H1 (cell line): ENCODE measurements at regions not wholly inside any gene's neighbourhood (a gene's known extent, or its start where the extent isn't known, plus 50 kb on each side); places are given as distances from the start of the nearest gene placed in this dataset.
A peak's percentile ranks its signal among the peaks of the same experiment; 100 is the strongest.

Experiments used
- CTCF ChIA-PET: fragments of 300-600 bp; sonication (Branson Sonifier 250); formaldehyde crosslinking; loops from one replicate; lab custom pipeline; 2021; ENCODE audit not compliant: partially characterized antibody; lab: Charles Lee
- POLR2A ChIA-PET: fragments of 300-600 bp; sonication (Branson Sonifier 250); formaldehyde crosslinking; loops from one replicate; lab custom pipeline; 2021; ENCODE audit warnings: inconsistent platforms; ENCODE audit not compliant: partially characterized antibody; lab: Charles Lee
- DNase-seq, 2 experiments: peaks; one replicate each; pipeline versions ENCODE4 v3.0.0 to v3.0.0-alpha.2; 2010 to 2022; ENCODE audit warnings: low spot score in 2 of 2, low read depth in 1 of 2, mixed read lengths in 1 of 2
- FAIRE-seq: peaks from 2 replicates; lab custom pipeline; 2011; peaks lifted over from hg19 to GRCh38; lab: Jason Lieb, UNC
- H2AFZ ChIP-seq: 2 replicates; pipeline ENCODE4 v1.8.1; 2012; ENCODE audit warnings: low read length, inconsistent platforms
- H2AK5ac ChIP-seq: 2 replicates; pipeline ENCODE4 v1.6.1; 2013; ENCODE audit warnings: low read depth, low read length
- H2BK120ac ChIP-seq: replicated peaks from 2 replicates; pipeline ENCODE3; 2013; ENCODE audit warnings: low read depth, low read length, inconsistent platforms
- H2BK12ac ChIP-seq: 2 replicates; pipeline ENCODE4 v1.6.1; 2013; ENCODE audit warnings: low read depth, low read length
- H2BK15ac ChIP-seq: 2 replicates; pipeline ENCODE4 v1.6.1; 2013; ENCODE audit warnings: low read length
- H2BK20ac ChIP-seq: 2 replicates; pipeline ENCODE4 v1.6.1; 2013; ENCODE audit warnings: low read length
- H2BK5ac ChIP-seq: 2 replicates; pipeline ENCODE4 v1.6.1; 2013; ENCODE audit warnings: low read depth, low read length
- H3K14ac ChIP-seq: 2 replicates; pipeline ENCODE4 v1.6.1; 2013; ENCODE audit warnings: inconsistent platforms; ENCODE audit not compliant: insufficient read length
- H3K18ac ChIP-seq: 2 replicates; pipeline ENCODE4 v1.6.1; 2013; ENCODE audit warnings: low read length; ENCODE audit errors: extremely low read depth
- H3K23ac ChIP-seq: 2 replicates; pipeline ENCODE4 v1.6.1; 2013; ENCODE audit warnings: inconsistent platforms; ENCODE audit not compliant: insufficient read length
- H3K23me2 ChIP-seq: 2 replicates; pipeline ENCODE4 v1.6.1; 2013; ENCODE audit warnings: low read depth, low read length
- H3K27ac ChIP-seq: 2 replicates; pipeline ENCODE4 v1.6.1; 2011; ENCODE audit warnings: low read depth, low read length, inconsistent platforms
- H3K27me3 ChIP-seq, 4 experiments: replicated peaks in 1 of 4; 1 replicate in 1 of 4; 2 replicates in 3 of 4; pipeline versions ENCODE4 v1.6.1 to v1.8.1; 2011 to 2013; ENCODE audit warnings: low read length in 3 of 4, mild to moderate bottlenecking in 3 of 4, inconsistent platforms in 2 of 4, mixed read lengths in 2 of 4, moderate library complexity in 1 of 4; ENCODE audit not compliant: control insufficient read depth in 3 of 4, insufficient read depth in 3 of 4; ENCODE audit errors: extremely low read depth in 1 of 4
- H3K36me3 ChIP-seq, 4 experiments: 2 replicates each; pipeline versions ENCODE4 v1.6.1 to v1.8.1; 2011 to 2013; ENCODE audit warnings: mild to moderate bottlenecking in 4 of 4, low read length in 3 of 4, moderate library complexity in 2 of 4, control low read depth in 1 of 4, inconsistent platforms in 1 of 4; ENCODE audit not compliant: insufficient read depth in 4 of 4, control insufficient read depth in 2 of 4
- H3K4ac ChIP-seq: replicated peaks from 2 replicates; pipeline ENCODE3; 2013; ENCODE audit warnings: low read length, low read depth, mixed read lengths, inconsistent platforms; ENCODE audit not compliant: insufficient read length
- H3K4me1 ChIP-seq, 4 experiments: replicated peaks in 1 of 4; 1 replicate in 1 of 4; 2 replicates in 3 of 4; pipeline versions ENCODE4 v1.6.1 to v1.8.1; 2011 to 2013; ENCODE audit warnings: low read length in 3 of 4, inconsistent platforms in 2 of 4, mixed read lengths in 1 of 4; ENCODE audit not compliant: insufficient read depth in 4 of 4, control insufficient read depth in 3 of 4
- H3K4me2 ChIP-seq, 2 experiments: 2 replicates each; pipeline versions ENCODE4 v1.6.1 to v1.8.1; 2011 to 2013; ENCODE audit warnings: low read depth in 2 of 2, low read length in 2 of 2, control low read depth in 1 of 2, inconsistent platforms in 1 of 2, mild to moderate bottlenecking in 1 of 2; ENCODE audit not compliant: insufficient read depth in 1 of 2
- H3K4me3 ChIP-seq, 4 experiments: fragments of 200-600, 300-600 bp in 1 of 4; sonication (generic), shearing (Covaris generic), sonication (Bioruptor Twin) in 1 of 4; 2 replicates each; pipeline versions ENCODE4 v1.5.1 to v1.8.1; 2011 to 2016; ENCODE audit warnings: low read length in 4 of 4, low read depth in 3 of 4, control low read depth in 2 of 4, inconsistent platforms in 2 of 4, mild to moderate bottlenecking in 2 of 4, mixed read lengths in 1 of 4, moderate library complexity in 1 of 4; ENCODE audit not compliant: insufficient read depth in 2 of 4; ENCODE audit errors: extremely low read depth in 1 of 4
- H3K56ac ChIP-seq: replicated peaks from 2 replicates; pipeline ENCODE3; 2013; ENCODE audit warnings: low read depth, mild to moderate bottlenecking, mixed read lengths, low read length, inconsistent platforms; ENCODE audit not compliant: insufficient read length
- H3K79me1 ChIP-seq: 2 replicates; pipeline ENCODE4 v1.6.1; 2013; ENCODE audit warnings: low read depth, low read length, control low read depth
- H3K79me2 ChIP-seq, 2 experiments: 2 replicates each; pipeline versions ENCODE4 v1.6.1 to v1.8.1; 2012 to 2013; ENCODE audit warnings: low read length in 2 of 2, mild to moderate bottlenecking in 2 of 2, inconsistent platforms in 1 of 2; ENCODE audit not compliant: insufficient read depth in 2 of 2, control insufficient read depth in 1 of 2
- H3K9ac ChIP-seq, 4 experiments: replicated peaks in 1 of 4; 1 replicate in 1 of 4; 2 replicates in 3 of 4; pipeline versions ENCODE4 v1.6.1 to v1.8.1; 2011 to 2013; ENCODE audit warnings: low read depth in 3 of 4, low read length in 3 of 4, control low read depth in 2 of 4, mild to moderate bottlenecking in 2 of 4, moderate library complexity in 2 of 4, inconsistent platforms in 1 of 4; ENCODE audit errors: extremely low read depth in 1 of 4
- H3K9me3 ChIP-seq, 2 experiments: 2 replicates each; pipeline versions ENCODE4 v1.6.1 to v1.8.1; 2012 to 2013; ENCODE audit warnings: mild to moderate bottlenecking in 2 of 2, moderate library complexity in 2 of 2, control low read depth in 1 of 2, inconsistent platforms in 1 of 2, low read depth in 1 of 2, low read length in 1 of 2, mixed read lengths in 1 of 2; ENCODE audit not compliant: insufficient read depth in 2 of 2
- H4K20me1 ChIP-seq, 2 experiments: replicated peaks in 1 of 2; 2 replicates each; pipeline versions ENCODE3 to v1.8.1; 2011 to 2013; ENCODE audit warnings: inconsistent platforms in 2 of 2, low read length in 2 of 2, mild to moderate bottlenecking in 1 of 2; ENCODE audit not compliant: insufficient read depth in 2 of 2, control insufficient read depth in 1 of 2
- H4K5ac ChIP-seq: 2 replicates; pipeline ENCODE4 v1.6.1; 2013; ENCODE audit warnings: low read length, low read depth, mixed read lengths, inconsistent platforms; ENCODE audit not compliant: insufficient read length
- H4K8ac ChIP-seq: 2 replicates; pipeline ENCODE4 v1.8.0; 2013; ENCODE audit warnings: mild to moderate bottlenecking, moderate library complexity, low read length, inconsistent platforms; ENCODE audit not compliant: insufficient read depth; ENCODE audit errors: extremely low read depth
- H4K91ac ChIP-seq: replicated peaks from 2 replicates; pipeline ENCODE3; 2013; ENCODE audit warnings: low read length, mixed read lengths, inconsistent platforms; ENCODE audit not compliant: insufficient read length
- CBX8 ChIP-seq: fragments of 300-800, 300-1000 bp; sonication (generic); IDR thresholded peaks from 2 replicates; pipeline ENCODE4 v1.7.1; 2016; ENCODE audit warnings: low read depth, low read length, borderline replicate concordance
- HDAC2 ChIP-seq, 2 experiments: fragments of 300-600 bp in 1 of 2; sonication (generic) in 1 of 2; IDR thresholded peaks; 2 replicates each; pipeline ENCODE4 v1.6.1; 2011 to 2012; ENCODE audit warnings: low read depth in 2 of 2, low read length in 2 of 2, mild to moderate bottlenecking in 2 of 2, moderate library complexity in 2 of 2, borderline replicate concordance in 1 of 2, inconsistent platforms in 1 of 2
- KDM1A ChIP-seq: fragments of 200-600, 300-600 bp; sonication (generic); IDR thresholded peaks from 2 replicates; pipeline ENCODE4 v1.7.1; 2016; ENCODE audit warnings: mild to moderate bottlenecking, low read length, borderline replicate concordance
- SAP30 ChIP-seq: fragments of 300-600 bp; sonication (generic); IDR thresholded peaks from 2 replicates; pipeline ENCODE4 v1.7.1; 2012; ENCODE audit warnings: low read length, moderate library complexity, mild to moderate bottlenecking, inconsistent platforms; ENCODE audit not compliant: insufficient read depth, insufficient replicate concordance
- SIX5 ChIP-seq: IDR thresholded peaks from 2 replicates; pipeline ENCODE4 v1.6.1; 2011; ENCODE audit warnings: mild to moderate bottlenecking, low read depth, low read length
- WGBS, 2 experiments: shearing (Covaris generic) in 1 of 2; methylation state at CpG; one replicate each; pipeline versions ENCODE4 v1.1.6 to v1.1.7; 2013 to 2015; ENCODE audit warnings: low lambda C conversion rate in 2 of 2, mixed read lengths in 2 of 2, inconsistent platforms in 1 of 2, low coverage in 1 of 2, missing lambda C conversion rate in 1 of 2; ENCODE audit not compliant: insufficient replicate concordance in 2 of 2, insufficient coverage in 1 of 2, insufficient read length in 1 of 2; ENCODE audit errors: extremely low coverage in 1 of 2, missing lambda C conversion rate in 1 of 2; 5-methylcytosine and 5-hydroxymethylcytosine counted together

DNA sequence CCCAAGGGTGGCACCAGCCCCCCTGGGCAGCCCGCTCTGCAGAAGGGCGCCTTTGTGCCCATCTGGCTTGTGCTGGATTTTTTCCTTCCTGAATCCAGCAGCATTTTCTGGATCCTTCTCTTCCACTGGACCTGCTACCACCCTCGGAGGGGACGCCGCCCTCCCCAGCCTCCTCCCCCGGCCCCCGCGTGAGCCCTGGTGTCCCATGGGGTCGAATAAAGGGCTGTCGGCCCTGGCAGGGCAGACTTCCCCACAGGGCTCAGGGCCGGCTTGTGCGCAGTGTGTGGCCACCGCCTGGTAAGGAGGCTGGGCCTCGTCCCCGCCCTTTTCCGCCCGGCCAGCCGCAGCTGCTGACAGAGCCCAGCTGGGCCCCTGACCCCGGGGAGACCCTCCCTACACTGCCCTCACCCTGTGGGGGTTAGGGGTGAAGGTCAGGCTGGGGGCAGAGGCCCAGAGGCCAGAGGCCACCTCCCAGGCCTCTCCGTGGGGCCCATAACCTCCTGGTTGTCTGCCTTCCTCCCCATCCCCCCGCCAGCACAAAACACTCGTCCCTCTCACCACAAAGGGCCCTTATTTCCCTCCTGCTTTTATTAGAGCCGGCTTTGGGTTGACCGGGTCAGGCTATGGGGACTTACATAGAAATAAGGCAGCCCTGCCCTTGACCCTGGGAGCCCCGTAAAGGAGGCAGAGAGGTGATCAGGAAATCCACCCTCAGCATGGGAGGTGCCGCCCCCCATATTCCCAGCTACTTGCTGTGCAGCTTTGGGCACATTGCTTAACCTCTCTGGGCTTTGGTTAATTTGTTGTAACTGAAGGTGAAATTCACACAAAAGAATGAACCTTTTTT lies 179.3 kb upstream of the CIBAR2 start:
- Histone ChIP-seq H3K18ac (no peak overlapping the region), H4K8ac (no peak overlapping the region), H3K27ac (no peak overlapping the region), H3K9ac (no peak overlapping the region), H3K36me3 (no peaks in the 10 kb centered on the region), H4K20me1 (peaks cover 5 to 7% of the 10 kb centered on the region in 2 experiments), H3K23me2 (0 out of 2 replicates have a peak, but pooled peaks cover 1% of the 10 kb centered on the region), H2AFZ (no peak overlapping the region), H4K5ac (no peak overlapping the region), H3K4me1 (peaks cover 0 to 12% (median under 1%) of the 10 kb centered on the region in 4 experiments; a peak in 4 of 7 replicates), H3K9me3 (no peaks in the 10 kb centered on the region), H3K14ac (no peak overlapping the region), H3K79me1 (no peaks in the 10 kb centered on the region; the same call in 1 of the 2 replicates)
- CTCF ChIA-PET = interaction anchor here (1.0 to 15.8 kb wide), 7 partner anchors 11 to 46 kb away, joined by 3 to 165 read pairs (median 5); no protein-coding TSS in a partner anchor
- TF ChIP-seq SIX5 (no peak), CBX8 (no peak), HDAC2 (IDR thresholded peaks at IDR 0.05; ENCODE audit: borderline replicate concordance in 1 of 2, low read depth in 2 of 2, low read length in 2 of 2) (peak in 1 of 2 experiments; percentile 59; a peak in 1 of 4 replicates), KDM1A (peak; percentile 69), SAP30 (no peak)
- TF ChIP-seq, all 59 proteins: peak for 2
- Histone ChIP-seq H3K4ac (no peak overlapping the region), H3K27me3 (no peaks in the 10 kb centered on the region; a peak in 1 of 7 replicates), H2BK5ac (no peak overlapping the region), H2BK12ac (no peak overlapping the region), H3K79me2 (no peaks in the 10 kb centered on the region), H4K91ac (no peak overlapping the region), H3K56ac (no peak overlapping the region), H2BK15ac (no peak overlapping the region; the same call in 1 of the 2 replicates), H3K4me3 (no peak overlapping the region), H3K23ac (no peak overlapping the region), H2AK5ac (no peak overlapping the region), H3K4me2 (no peak overlapping the region; a peak in 1 of 4 replicates), H2BK120ac (no peak overlapping the region), H2BK20ac (no peak overlapping the region)
- no peak for DNase-seq
- no peak for FAIRE-seq
- POLR2A ChIA-PET = no interaction called here
- WGBS, 2 experiments = 57% methylated on average over 20 of the region's 26 CpGs; no CpG with 5 or more reads in 1 of the 2 experiments
